IPS DF 19.7 (cell line): ENCODE measurements at regions not wholly inside any gene's neighbourhood (a gene's known extent, or its start where the extent isn't known, plus 50 kb on each side); places are given as distances from the start of the nearest gene placed in this dataset.

ENCODE experiments used
- DNase-seq: peaks from one replicate; pipeline ENCODE4 v3.0.0-alpha.2; 2013; ENCODE audit warnings: low read depth, low spot score

DNA sequence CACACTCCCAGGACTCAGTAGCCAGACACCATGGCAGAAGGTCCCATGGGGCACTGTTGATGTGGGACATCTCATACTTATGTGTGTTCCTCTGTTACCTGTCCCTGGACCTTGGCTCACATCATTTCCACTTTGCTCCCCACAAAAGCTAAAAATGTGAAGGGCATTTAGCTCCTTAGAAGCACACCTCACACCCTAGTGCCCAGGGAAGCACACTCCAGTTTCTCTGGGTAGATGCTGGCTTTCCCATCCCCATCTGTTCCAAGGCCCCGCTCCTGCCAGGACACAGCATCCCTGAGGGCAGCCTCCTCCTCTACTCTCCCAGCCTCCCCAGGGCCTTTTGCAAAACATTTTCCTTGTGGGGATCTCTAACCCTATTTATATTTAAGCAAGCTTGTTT lies 572.4 kb upstream of the MGMT start:
- DNase-seq: no peak

DNA sequence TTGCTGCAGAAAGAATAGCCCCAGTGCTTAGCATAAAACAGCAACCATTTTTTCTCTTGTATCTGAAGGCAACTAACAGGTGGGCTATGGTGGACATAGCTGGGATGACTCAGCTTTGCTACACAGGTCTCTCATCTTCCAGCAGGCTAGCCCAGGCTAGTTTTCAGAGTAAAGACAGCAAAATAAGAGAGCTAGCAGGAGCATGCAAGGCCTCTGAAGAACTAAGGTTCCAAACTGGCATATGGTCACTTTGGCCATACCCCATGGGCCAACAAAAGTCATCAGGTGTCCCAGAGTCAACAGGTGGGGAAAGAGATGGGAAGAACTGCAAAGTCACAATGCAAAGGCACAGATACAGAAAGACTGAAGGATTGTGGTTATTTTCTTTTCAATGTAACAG lies 571.6 kb upstream of the MGMT start:
- no peak for DNase-seq

DNA sequence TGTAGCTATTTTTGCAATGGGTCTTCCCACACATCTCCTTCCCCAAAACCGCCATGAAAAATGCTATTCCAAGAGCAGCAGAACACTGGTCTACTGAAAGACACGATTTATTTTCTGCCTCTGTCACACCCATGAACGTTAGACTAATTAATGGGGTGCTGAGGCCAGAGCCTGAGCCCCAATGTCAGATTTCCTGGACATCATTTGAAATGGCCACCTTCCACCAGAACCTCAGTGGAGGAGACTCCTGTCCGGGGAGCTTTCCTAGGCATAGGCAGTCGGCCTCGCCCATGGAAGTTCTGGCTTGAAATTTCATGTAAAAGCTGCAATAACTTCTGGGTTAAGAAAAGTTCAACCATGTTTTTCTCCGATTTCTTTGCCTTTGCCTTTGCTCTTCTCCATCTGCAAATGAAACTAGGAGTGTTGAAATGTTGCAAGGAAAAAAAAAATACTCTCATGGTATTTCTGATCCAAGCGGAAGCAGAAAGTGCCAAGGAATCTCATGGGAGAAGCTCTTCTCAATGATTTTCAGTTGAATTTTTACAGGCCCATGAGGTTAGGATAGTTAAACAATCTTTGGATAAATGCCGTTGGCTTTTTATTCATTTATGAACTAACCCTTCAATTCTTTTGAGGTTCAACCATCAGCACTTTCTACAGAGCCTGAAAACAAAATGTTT lies 570.8 kb upstream of the MGMT start:
- no peak for DNase-seq

DNA sequence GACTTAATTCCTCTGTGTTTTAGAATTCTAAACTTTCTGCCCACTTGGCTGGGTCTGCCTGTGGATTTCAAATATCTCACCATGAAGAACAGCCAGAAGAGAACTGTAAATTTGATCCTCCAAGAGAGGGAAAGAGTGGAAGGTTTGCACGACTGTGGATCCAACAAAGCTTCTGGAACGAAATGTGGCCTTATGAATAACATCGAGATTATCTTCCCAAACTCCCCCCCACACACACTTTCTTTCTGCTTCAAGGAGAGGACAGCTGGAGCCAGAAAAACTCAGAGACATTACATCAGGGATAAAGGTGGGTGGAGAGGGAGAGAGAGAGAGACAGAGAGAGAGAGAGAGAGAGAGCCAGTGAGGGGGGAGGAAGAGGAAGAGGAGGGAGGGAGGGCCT lies 570.1 kb upstream of the MGMT start:
- no peak for DNase-seq

DNA sequence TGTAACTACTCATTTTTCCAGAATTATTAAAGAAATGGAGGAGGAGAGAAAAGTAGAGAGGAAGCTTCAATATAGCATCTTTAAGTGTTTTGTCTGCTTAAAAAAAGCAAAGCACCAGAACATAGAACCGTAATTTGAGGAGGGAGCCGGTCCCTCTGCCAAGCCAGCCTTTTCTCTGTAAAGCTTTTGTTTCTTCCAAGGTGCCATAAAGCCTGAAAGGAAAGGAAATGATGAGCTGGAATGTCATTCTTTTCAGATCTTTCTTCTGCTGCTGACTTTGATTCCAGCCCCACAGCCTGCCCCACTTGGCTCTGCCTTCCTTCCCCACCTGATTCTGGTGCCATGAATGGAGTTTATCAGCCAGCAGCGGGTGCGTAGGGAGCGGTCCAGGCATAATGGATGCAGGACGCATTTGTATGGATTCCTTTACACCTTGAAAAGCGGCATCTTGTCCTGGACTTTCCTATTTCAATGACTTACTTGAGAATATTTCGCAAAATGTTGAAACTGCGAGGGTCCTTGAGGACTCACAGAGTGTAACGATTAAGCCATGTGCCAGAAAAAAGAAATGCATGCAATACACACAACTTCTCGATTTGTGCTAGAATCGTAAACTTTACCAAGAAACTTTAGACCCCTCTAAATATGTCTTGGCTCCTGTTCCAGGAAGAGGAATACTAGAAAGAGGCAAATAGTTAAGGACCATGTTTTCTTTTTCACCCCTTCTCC lies 569.5 kb upstream of the MGMT start:
- no peak for DNase-seq

DNA sequence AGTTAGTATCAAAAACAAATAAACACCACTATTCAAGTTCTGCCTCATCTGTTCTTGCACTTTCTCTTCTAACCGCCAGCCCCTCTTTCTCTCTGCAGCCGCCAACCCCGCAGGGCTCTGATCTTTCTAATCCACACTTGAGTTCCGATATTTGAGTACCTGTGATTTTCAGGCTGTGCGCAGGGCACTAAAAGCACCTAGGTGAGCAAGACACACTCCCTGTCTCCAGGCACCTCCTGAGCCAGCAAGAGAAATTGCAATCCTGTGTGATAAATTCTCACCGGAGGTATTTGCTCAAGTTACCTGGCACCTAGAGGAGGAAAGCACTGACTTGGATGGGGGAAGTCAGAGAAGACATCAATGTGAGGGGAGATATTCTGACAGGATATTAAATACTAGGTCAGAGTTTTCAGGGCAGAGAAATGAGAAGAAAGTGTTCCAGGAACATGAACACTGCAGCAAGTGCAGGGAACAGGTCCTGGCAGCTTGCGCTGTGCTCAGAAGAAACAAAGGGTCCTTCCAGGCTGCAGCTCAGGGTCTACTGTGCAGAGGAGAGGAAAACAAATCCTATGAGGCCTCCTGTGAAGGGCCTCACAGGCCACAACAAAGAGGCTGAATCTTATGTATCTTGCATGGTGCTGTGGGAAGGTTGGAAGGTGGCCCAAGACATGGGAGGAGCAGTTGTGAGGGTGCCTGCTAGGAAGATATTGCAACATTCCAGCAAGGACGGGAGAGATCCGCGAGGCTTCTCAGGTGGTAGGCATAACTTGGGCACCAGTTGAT lies 568.7 kb upstream of the MGMT start:
- DNase-seq: no peak

DNA sequence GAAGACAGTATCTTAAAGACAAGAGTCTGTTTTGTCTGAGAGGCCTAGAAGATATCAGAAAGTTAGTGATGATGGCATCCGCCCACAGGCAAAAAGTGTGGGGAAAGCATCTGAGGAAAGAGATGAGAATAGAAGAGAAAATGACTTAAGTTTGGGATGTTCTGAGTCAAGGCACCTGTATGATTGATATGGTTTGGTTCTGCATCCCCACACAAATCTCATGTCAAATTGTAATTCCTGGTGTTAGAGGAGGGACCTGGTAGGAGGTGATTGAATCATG lies 568.2 kb upstream of the MGMT start:
- DNase-seq: no peak

DNA sequence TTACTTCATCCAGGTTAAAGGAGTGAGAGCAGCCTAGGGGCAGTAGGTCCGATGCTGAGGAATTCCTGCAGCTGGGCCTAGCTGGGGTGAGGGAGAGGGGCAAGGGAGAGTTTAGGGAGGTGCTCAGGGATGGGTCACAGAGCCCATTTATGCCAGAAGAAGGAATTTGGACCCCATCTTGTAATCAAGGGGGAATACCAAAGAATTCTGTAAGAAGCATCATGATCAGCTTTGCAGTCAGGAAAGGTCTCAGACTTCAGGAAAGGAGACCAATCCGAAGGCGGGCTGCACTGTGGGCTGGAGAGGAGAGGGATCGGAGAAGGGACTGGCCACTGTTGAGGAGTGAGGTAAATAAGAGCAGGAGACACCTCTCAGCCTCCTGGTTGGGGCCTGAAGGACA lies 566.6 kb upstream of the MGMT start:
- DNase-seq: no peak

DNA sequence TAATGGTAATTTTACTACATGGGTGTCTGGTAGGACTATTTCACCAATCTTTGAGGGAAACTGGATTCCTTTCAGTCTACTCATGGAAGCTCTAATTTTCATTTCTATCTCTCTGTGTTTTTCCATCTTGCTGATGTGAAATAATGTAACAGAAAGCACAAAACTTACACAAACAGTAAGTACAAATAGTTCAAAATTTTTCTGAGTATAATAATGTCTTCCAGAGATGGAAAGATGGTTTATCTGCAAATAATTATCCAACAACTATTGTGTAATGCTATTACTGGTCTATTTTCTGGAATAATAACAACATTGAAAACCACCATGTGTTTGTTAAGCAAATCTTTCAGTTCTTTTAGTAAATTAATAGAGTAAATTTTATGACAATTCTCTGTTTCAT lies 565.8 kb upstream of the MGMT start:
- no peak for DNase-seq

DNA sequence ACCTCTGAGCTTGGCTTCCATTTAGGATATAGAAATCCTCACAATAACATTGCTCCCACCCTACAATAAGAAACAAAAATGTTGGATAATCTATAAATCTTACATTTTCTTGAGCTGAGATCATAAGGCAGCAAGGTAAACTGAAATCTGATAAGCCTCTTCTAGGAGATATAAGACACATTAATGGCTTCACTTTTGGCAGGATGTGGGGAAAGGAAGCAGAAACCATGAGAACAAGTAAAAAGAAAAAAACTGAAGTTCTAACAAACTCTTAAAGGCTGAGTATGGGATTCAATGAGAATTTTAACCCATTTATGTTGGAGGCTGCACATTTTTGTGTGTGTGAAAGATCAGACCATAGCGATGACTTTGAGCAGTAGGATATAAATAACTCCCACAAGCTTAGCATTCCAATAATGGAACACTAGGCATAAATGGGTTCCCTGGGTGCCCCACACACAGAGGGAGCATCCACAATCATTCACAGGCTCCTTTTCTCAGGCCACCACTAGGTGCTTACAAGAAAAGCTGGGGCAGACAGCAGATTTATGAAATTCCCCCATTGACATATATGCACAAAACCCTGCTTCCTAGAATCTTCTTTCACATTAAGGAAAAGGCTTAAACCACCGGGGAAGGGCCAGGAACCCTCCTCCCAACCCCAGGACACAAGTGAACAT lies 564.9 kb upstream of the MGMT start:
- no peak for DNase-seq

DNA sequence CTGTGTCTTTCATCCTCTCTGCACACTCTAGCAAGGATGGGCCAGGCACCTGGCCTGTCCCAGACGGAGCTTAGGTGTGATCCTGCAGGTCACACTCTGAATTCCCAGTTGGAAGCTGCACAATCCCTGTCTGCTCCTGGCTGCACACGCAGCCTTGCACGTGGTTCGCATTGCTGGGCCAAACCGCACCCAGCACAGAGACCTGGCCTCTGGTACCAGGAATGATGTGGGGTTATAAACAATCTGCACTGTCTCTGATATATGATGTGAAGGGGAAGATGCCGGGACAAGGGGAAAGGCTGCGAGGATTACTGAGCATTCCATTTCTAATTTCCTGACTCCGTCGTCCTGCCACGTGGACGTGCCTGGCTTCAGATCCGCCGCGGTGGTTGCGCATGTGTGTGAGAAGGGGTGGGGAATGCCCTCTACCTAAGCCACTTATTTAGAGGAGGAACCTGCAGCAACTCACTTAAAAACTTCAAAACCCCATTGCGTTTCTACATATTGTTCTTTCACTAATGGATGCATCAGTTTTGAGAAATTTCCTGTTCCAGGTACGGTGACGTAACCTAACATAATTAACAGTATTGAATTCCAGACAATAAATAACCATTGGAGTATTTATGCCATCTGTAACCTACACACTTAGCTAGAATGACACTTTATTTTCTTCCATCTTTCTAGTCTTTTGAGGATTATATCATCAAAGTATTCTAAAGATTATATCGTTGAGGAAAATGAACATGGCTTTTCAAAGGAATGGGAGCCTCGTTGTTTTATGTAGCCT lies 559.7 kb upstream of the MGMT start:
- DNase-seq: no peak

DNA sequence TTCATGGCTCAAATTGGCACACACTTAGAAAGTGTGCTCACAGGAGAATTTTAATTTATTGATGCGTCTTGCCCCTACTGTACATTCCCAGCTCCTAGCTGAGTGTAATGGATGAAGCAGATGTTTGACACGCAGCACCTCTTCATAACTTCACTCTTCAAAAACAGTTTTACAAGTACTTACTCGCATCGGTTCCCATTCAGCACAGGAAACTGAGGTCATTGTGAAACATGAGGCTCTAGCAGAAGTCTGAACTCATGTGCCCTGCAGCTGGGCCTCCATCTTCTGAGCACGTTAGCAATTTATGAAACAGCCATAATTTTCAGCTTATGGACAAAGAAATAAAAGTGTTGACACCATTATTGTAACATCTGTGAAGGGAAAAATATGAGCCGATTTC lies 558.9 kb upstream of the MGMT start:
- no peak for DNase-seq

DNA sequence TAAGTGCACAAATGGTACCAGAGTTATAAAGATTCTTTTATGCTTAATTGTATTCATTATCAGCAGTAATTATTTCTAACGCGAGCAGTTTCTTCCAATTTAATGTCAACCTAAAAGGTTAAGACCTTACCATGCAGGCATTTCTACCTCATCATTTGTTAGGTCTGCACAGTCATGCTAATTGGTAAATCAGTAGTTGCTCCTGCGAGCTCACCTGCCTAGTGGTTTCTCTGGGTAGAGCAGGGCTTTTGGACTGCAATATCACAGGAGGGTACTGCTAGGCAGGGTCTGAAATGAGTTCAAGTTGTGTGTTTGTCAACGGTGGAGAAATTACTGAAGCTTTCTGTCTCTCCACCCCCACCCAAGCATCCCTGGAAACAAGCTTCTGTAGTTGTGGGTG lies 558.5 kb upstream of the MGMT start:
- DNase-seq: no peak

DNA sequence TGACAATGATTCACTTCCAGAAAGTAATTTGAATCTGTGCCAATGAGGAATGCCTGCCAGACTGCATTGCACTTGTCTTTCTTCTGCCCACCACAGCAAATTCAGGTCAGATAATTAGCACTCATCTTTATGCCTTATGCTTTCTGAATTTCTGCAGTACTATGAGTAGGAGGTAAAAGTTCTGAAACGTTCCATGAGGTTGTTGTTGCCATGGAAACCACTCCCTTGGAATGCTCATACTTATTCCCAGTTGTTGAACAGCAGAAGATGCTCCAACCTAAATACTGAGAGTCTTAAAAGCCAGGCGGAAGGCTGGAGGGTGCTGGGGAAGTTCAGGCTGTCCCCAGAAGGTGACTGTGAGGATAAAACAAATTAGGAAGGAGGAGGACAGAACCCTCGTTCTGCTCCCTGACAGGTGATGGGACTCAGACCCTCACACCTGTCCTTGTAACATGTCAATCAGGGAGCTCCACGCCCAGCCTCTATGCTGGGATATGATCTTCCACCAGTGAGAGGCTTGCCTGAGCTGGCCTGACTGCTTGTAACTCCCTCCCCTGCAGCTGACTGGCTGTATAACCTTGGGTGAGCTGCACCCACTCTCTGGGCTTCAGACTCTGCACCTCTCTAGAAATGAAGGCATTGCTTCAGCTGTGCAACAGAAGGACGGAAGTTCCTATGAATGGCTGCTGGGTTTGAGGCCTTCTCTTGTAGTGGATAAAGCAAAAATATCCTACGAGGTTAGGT lies 554.3 kb upstream of the MGMT start:
- no peak for DNase-seq

DNA sequence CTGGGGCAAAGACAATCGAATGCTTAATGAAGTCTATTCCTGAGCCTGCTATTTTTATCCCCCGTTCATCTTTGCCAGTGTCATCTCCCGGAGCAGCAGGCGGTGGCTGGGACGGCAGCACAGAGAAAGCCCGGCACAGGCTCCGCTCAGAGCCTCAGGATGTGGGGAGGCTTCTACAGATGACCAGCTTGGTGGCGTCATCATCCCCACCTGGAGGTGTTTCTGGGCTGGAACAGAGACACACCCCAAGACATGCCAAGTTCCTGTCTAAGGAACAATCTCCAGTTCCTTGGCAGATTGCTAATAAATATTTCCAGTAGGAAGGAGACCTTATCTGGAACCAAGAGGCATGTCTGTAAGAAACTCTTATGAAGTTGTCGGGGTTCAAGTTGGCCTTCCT lies 552.4 kb upstream of the MGMT start:
- DNase-seq: no peak

DNA sequence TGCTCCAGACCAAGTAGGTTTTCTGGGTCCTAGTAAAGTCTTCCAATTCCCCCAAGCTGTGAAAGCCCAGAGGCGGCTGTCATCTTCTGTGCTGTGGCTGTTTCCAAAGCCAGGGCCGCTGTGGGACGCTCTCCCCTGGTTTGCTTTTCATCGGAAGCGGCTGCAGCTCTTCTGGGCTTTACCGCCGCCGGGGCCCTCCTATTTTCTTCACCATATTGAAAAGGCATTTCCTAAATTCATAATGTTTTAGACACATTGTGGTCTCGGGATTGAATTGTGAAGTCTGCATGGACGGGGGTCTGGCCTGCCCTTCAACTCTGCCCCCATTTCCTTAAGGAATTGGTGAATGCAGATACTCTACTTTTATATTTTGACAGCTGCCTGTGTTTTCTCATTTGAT lies 551.4 kb upstream of the MGMT start:
- no peak for DNase-seq

DNA sequence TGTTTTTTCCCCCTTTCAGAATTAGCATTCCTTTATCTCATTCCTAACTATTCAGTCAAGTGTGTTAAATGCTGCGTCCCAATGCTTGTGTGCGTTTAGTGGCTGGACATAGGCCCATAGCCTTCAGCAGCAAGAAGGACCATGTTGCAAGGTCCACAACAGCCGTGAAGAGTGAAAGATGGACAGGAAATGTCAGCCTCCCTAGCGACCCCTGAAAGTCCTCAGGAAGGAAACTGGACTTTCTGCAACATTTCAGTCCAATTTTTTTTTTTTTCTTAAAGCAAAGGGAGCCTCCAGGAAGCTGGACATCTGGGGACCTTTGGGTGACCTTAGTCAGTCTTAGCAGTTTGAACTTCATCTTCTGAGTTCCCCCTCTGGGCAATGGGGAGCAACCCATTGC lies 550.7 kb upstream of the MGMT start:
- DNase-seq: no peak

DNA sequence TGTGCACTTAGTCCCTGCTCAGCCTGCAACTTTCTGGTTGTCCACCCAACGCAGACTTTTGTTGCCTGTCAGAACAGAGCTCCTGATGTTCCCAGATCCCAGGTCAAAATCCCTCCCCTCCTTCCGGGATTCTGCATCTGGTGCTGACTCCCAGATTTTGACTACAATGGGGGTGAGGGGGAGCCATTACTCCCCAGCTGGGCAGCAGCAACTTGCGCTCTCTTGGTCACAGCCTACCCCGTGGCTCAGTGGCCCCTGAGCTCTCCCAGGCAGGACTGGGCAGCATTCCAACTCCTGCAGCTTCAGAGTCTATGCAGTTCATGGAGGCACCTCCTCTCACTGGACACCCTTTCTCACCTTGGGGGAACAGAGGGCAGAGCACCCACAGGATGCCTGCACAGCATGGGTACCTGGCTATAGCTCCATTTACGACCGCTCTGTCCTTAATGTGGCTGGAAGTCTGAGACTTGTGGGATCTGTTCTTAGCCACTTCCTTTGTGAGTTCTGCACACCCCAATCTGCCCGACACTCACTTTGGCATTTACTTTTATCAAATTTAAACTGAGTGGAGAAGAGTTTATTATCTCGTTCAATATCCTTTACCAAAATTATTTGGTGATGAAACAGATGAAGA lies 545.5 kb upstream of the MGMT start:
- no peak for DNase-seq

DNA sequence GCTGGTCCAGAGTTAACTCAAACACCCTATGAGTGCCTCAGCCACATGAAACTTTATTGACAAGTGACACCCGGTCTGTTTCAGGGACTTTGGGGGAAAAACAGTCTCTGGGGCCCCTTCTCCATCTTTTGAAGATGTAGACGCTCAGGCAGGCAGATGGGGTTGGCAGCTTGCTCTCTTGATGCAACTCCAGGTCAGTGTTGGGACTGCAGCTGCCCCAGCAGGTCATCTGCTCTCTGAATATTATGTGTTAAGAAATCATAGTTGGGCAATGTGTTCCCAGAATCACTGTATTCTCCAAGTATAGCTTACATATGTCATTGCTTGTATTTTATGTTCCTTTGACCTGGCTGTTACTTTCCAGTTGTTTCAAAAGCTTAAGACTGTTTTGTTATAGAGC lies 544.9 kb upstream of the MGMT start:
- DNase-seq: no peak

DNA sequence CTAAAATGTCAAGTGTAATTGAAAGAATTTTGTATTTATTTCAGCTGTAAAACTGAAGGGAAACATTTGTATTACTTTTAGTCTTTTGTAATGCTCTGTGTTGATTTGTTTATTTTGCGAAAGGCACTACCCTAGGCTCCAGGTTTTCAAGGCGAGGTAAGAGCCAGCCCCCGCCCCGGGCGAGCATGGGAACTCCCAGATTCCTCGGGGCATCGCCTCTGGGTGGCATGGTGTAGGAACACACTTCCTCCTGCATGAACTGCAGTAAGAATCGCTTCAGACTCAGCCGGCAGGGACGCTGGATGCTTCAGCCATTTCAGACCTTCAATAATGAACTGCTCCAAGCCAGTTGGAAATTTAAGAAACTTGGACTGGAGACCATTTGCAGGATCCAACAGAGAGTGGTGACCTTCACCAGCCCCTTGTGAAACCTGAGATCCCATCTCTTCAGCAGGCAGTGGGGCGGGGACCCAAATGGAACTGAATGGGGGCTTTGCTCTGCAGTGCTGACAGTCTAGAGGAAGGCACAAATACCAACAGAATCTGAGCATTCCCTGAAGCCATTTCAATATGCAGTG lies 544.3 kb upstream of the MGMT start:
- DNase-seq: no peak
